IPS DF 6.9 (cell line): ENCODE measurements at regions not wholly inside any gene's neighbourhood (a gene's known extent, or its start where the extent isn't known, plus 50 kb on each side); places are given as distances from the start of the nearest gene placed in this dataset.
"Not testable (repeated sequence)": the region's sequence is repeated elsewhere in the genome, so short reads cannot be mapped to it uniquely, and the experiment has no call there.

Experiments used
- DNase-seq: peaks from one replicate; pipeline ENCODE4 v3.0.0-alpha.2; 2013; ENCODE audit warnings: low read depth, low spot score
- H3K27ac ChIP-seq: one replicate; pipeline ENCODE4 v1.5.1; 2013; ENCODE audit warnings: low read length, control low read depth
- H3K27me3 ChIP-seq: 2 replicates; pipeline ENCODE4 v1.6.1; 2013; ENCODE audit warnings: mild to moderate bottlenecking, low read length; ENCODE audit not compliant: control insufficient read depth, insufficient read depth
- H3K36me3 ChIP-seq: 2 replicates; pipeline ENCODE4 v1.6.1; 2013; ENCODE audit warnings: low read length; ENCODE audit not compliant: control insufficient read depth, insufficient read depth
- H3K4me1 ChIP-seq: 2 replicates; pipeline ENCODE4 v1.6.1; 2013; ENCODE audit warnings: low read length; ENCODE audit not compliant: control insufficient read depth, insufficient read depth
- H3K4me3 ChIP-seq: 2 replicates; pipeline ENCODE4 v1.5.1; 2013; ENCODE audit warnings: mild to moderate bottlenecking, low read length
- H3K9me3 ChIP-seq: 2 replicates; pipeline ENCODE4 v1.6.1; 2013; ENCODE audit warnings: low read length, inconsistent platforms; ENCODE audit not compliant: control insufficient read depth, insufficient read depth
- WGBS: extraction: QIAGEN DNeasy Blood & Tissue Kit; methylation state at CpG from one replicate; pipeline ENCODE4 v1.1.7; 2013; ENCODE audit warnings: mixed read lengths, missing lambda C conversion rate; ENCODE audit not compliant: insufficient read length, insufficient coverage; 5-methylcytosine and 5-hydroxymethylcytosine counted together

GRCh38 chr2:58601017-58601416 lies 359.9 kb upstream of the FANCL start:
- no CpG with 5 or more reads among the region's 2 CpGs for WGBS
- Histone ChIP-seq H3K4me1 (no peaks in the 10 kb centered on the region), H3K27ac (no peak overlapping the region), H3K27me3 (no peaks in the 10 kb centered on the region), H3K4me3 (no peak overlapping the region), H3K9me3 (no peaks in the 10 kb centered on the region), H3K36me3 (no peaks in the 10 kb centered on the region)
- DNase-seq = no peak

- no peaks in the 10 kb centered on the region for H3K27me3 ChIP-seq
- H3K9me3 ChIP-seq = no peaks in the 10 kb centered on the region
- 100% methylated on average over 1 of the region's 3 CpGs for WGBS
- H3K27ac ChIP-seq = no peak overlapping the region
- DNase-seq = no peak
- H3K4me1 ChIP-seq = no peaks in the 10 kb centered on the region
- no peak overlapping the region for H3K4me3 ChIP-seq
- no peaks in the 10 kb centered on the region for H3K36me3 ChIP-seq
Measured at GRCh38 chr2:58598171-58598570, 357.0 kb upstream of the FANCL start.

GRCh38 chr2:58595714-58596113 lies 354.6 kb upstream of the FANCL start:
- Histone ChIP-seq H3K36me3 (no peaks in the 10 kb centered on the region), H3K27me3 (no peaks in the 10 kb centered on the region), H3K27ac (no peak overlapping the region), H3K9me3 (no peaks in the 10 kb centered on the region), H3K4me3 (no peak overlapping the region), H3K4me1 (no peaks in the 10 kb centered on the region)
- no CpG with 5 or more reads among the region's 3 CpGs for WGBS
- DNase-seq = no peak

- no peaks in the 10 kb centered on the region for H3K27me3 ChIP-seq
- DNase-seq = no peak
- H3K4me3 ChIP-seq = no peak overlapping the region
- no peaks in the 10 kb centered on the region for H3K36me3 ChIP-seq
- no peak overlapping the region for H3K27ac ChIP-seq
- no peaks in the 10 kb centered on the region for H3K9me3 ChIP-seq
- H3K4me1 ChIP-seq = no peaks in the 10 kb centered on the region
Measured at GRCh38 chr2:58594762-58595161, 353.6 kb upstream of the FANCL start.

- Histone ChIP-seq H3K4me1 (no peaks in the 10 kb centered on the region), H3K27ac (no peak overlapping the region), H3K36me3 (no peaks in the 10 kb centered on the region), H3K9me3 (no peaks in the 10 kb centered on the region), H3K4me3 (no peak overlapping the region), H3K27me3 (no peaks in the 10 kb centered on the region)
- WGBS = no CpG with 5 or more reads among the region's 4 CpGs
- DNase-seq = no peak
Measured at GRCh38 chr2:58594175-58594574, 353.1 kb upstream of the FANCL start.

GRCh38 chr2:58586178-58586577 lies 345.1 kb upstream of the FANCL start:
- not testable (repeated sequence) for H3K9me3 ChIP-seq, H3K36me3 ChIP-seq, DNase-seq, H3K4me3 ChIP-seq, H3K4me1 ChIP-seq, H3K27ac ChIP-seq, H3K27me3 ChIP-seq
- WGBS = no CpG with 5 or more reads among the region's 5 CpGs

GRCh38 chr2:58585233-58585632 lies 344.1 kb upstream of the FANCL start:
- Histone ChIP-seq H3K9me3 (no peaks in the 10 kb centered on the region), H3K4me1 (no peaks in the 10 kb centered on the region; the same call in 1 of the 2 replicates), H3K27ac (no peak overlapping the region), H3K4me3 (no peak overlapping the region), H3K36me3 (no peaks in the 10 kb centered on the region), H3K27me3 (no peaks in the 10 kb centered on the region)
- DNase-seq = no peak
- WGBS = no CpG with 5 or more reads among the region's 5 CpGs

GRCh38 chr2:58584606-58585118 lies 343.5 kb upstream of the FANCL start:
- no peaks in the 10 kb centered on the region for H3K27me3 ChIP-seq
- no peaks in the 10 kb centered on the region for H3K36me3 ChIP-seq
- no peak overlapping the region for H3K4me3 ChIP-seq
- no peak overlapping the region for H3K27ac ChIP-seq
- no peaks in the 10 kb centered on the region for H3K9me3 ChIP-seq
- no peak for DNase-seq
- H3K4me1 ChIP-seq = no peaks in the 10 kb centered on the region; the same call in 1 of the 2 replicates
- WGBS = no CpG with 5 or more reads among the region's 4 CpGs

GRCh38 chr2:58578276-58578675 lies 337.2 kb upstream of the FANCL start:
- Histone ChIP-seq H3K4me1 (no peaks in the 10 kb centered on the region), H3K36me3 (no peaks in the 10 kb centered on the region), H3K27me3 (no peaks in the 10 kb centered on the region), H3K27ac (no peak overlapping the region), H3K4me3 (no peak overlapping the region), H3K9me3 (no peaks in the 10 kb centered on the region)
- no CpG with 5 or more reads among the region's 2 CpGs for WGBS
- DNase-seq = no peak

GRCh38 chr2:58574873-58575272 lies 333.7 kb upstream of the FANCL start:
- DNase-seq = no peak
- H3K9me3 ChIP-seq = no peaks in the 10 kb centered on the region
- H3K27ac ChIP-seq = no peak overlapping the region
- no peaks in the 10 kb centered on the region for H3K27me3 ChIP-seq
- no peak overlapping the region for H3K4me3 ChIP-seq
- no CpG with 5 or more reads among the region's 4 CpGs for WGBS
- no peaks in the 10 kb centered on the region for H3K36me3 ChIP-seq
- H3K4me1 ChIP-seq = peaks cover 1% of the 10 kb centered on the region; the same call in 1 of the 2 replicates

- no peak overlapping the region for H3K27ac ChIP-seq
- H3K4me3 ChIP-seq = no peak overlapping the region
- H3K27me3 ChIP-seq = no peaks in the 10 kb centered on the region
- no peak for DNase-seq
- WGBS = no CpG with 5 or more reads among the region's 3 CpGs
- H3K9me3 ChIP-seq = no peaks in the 10 kb centered on the region
- H3K4me1 ChIP-seq = peaks cover 3% of the 10 kb centered on the region; the same call in 1 of the 2 replicates
- no peaks in the 10 kb centered on the region for H3K36me3 ChIP-seq
Measured at GRCh38 chr2:58572731-58573130, 331.6 kb upstream of the FANCL start.
